ENCODE measurements at regions not wholly inside any gene's neighbourhood (a gene's known extent, or its start where the extent isn't known, plus 50 kb on each side); places are given as distances from the start of the nearest gene placed in this dataset.
A peak's percentile ranks its signal among the peaks of the same experiment; 100 is the strongest.

- no peak for DNase-seq
Measured at GRCh38 chr7:11895337-11895736, 63.3 kb upstream of the THSD7A start.

DNA sequence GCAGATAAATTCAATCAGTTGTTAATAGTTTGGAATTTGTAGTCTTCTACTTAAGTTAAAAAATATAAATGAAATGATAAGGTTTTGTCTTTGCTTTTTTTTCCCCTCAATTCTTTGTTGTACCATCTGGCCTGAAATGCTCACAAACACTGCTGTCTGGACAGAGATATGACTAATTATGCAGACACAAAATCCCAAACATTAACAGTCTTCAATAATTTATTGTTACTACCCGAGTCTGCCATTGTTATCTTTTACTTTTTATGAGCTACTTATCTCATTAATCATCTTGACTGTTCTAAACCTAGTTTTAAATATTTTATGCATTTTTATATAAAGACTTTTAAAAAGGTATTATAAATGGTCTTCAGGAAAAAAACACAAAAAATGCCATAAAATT, 64.7 kb upstream of the THSD7A start:
- no peak for DNase-seq

GRCh38 chr7:11899247-11899646, 67.2 kb upstream of the THSD7A start:
- DNase-seq: no peak

DNA sequence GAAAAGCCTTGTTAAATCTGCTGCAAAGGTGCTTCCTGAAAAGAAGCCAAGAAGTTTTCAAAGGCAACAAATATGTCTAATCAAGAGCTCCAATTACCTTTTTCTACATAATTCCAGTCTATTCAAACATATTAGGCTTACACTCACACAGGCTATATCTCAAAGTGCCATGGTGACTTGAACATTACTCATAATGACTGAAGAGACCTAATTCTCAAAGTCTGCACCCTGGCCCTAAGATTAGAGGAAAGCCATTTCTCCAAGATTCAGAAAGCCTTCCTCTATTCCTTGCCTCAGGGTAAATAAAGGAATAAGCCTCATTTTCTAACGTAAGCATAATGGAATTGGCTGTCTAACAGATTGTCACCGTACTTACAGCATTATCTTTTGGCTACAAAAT, 78.3 kb upstream of the THSD7A start:
- no peak for DNase-seq

- DNase-seq: no peak
Measured at GRCh38 chr7:11911900-11912299, 79.9 kb upstream of the THSD7A start.

DNA sequence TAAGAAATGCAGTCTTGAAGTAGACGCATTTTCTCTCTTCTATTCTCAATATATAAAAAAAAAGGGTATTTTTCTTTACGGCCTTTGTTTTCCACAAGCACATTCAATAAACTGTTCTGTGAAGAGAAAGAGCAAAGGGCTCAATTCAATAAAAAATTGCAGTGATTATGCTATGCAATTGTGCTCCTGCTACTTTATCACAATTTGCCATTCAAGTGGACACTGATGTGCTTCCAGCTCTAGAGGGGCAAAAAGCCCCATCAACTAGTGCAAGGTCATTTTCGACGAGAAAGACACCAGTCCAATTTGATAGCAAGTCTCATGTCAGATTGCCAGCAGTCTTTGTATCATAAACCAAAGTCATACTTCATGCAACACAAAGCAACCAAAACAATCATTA, 82.6 kb upstream of the THSD7A start:
- no peak for DNase-seq

GRCh38 chr7:11923376-11923930, 91.5 kb upstream of the THSD7A start:
- DNase-seq: no peak

DNA sequence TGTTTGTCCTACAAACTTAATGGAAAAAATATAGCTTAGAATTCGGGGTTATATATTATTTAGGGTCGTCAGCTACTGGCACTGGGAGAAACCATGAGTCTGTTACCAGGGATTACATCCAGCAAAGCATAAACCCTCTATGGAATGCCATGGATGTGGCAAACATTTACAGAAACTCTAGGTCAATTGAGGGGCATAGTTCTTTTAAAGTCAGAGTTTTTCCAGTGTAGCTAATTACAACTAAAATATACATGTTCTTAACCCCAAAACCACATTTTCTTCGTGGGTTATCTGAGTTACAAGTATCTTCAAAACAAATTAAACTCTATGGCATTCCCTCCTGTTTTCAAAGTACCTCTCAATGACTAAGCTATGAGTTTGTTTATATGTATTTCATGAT, 99.3 kb upstream of the THSD7A start:
- DNase-seq: no peak

GRCh38 chr7:11934796-11935195, 102.8 kb upstream of the THSD7A start:
- no peak for DNase-seq

GRCh38 chr7:11935905-11936304, 103.9 kb upstream of the THSD7A start:
- DNase-seq: peak; percentile 5

DNA sequence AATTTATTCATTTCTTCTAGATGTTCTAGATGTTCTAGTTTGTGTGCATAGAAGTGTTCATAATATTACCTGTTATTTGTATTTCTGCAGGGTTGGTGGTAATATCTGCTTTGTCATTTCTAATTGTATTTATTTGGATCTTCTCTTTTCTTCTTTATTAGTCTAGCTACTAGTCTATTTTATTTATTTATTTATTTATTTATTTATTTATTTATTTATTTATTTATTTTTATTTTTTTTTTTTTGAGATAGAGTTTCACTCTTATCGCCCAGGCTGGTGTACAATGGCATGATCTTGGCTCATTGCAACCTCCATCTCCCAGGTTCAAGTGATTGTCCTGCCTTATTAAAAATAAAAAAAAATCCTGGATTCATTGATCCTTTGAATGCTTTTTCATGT, 114.8 kb upstream of the THSD7A start:
- no peak for DNase-seq

DNA sequence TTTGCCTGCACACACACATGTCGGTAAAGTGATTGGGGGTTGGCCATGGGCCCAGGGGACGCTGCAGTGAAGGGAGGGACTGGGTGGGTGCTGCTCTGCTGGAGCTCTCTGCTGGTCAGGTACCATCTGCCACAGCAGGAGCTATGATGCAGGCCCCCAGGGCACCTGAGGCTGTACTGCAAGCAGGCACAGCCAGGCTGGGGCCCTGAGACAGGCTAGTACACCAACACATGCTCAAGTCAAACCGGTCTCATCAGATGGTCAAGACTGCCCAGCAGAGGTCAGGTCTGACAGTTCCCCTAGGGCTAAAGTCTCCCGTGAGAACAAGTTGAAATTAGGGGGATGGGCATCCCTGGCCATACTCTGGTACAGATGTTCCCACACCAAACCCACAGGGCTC, 118.3 kb upstream of the THSD7A start:
- no peak for DNase-seq

GRCh38 chr7:11950942-11951341, 118.9 kb upstream of the THSD7A start:
- no peak for DNase-seq

DNA sequence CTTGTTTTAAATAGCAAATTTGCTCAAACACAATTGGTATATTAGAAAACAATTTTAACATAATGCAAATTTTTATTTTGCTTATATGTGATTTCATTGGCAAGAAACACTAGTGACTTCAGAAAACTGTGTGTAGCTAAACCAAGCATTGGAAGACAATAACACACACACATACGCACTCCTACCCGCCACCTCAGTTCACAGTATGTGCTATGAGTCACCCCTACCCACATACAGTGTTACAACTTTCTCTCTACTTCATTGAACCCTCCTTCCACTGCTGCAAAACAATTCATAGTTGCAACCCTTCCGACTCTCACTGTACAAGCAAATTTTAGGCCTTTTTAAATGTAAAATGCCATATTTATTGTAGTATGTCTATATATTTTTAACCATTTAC, 119.9 kb upstream of the THSD7A start:
- DNase-seq: no peak

DNA sequence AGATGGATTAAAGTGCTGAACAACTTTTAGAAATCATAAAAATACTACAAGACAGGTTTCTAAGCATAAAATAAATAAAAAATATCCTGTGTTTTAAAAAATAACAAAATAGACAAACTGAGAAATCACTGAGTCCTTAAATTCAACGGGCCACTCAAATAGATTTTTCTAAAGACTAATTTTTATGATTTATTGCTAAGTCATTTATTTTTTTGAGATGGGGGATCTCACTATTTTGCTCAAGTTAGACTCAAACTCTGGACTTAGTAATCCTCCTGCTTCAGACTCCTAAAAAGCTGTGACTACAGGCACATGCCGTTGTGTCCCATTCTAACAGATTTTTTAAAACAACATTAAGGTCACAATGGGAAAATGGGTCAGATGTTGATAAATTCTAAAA, 121.0 kb upstream of the THSD7A start:
- DNase-seq: no peak

- DNase-seq: no peak
Measured at GRCh38 chr7:11956991-11957390, 125.0 kb upstream of the THSD7A start.

DNA sequence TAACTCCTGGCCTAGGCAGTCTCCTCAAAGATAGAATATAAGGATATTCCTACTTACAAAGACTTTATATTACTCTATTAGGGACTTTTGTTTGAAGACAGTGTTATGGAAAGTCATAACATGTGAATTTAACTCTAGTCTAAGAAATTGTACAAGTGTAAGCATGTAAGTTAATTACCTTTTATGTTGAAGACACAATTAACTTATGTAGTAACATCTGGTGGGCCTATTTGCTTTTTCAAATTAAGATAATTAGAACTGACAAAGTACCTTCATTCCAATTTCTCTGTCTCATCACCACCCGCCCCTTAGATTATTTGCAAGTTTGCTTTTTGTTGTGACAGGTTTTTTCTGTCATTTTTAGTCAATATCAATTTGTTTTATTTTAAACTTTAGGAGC, 126.0 kb upstream of the THSD7A start:
- no peak for DNase-seq

GRCh38 chr7:11959121-11959520, 127.1 kb upstream of the THSD7A start:
- no peak for DNase-seq

GRCh38 chr7:11960621-11961020, 128.6 kb upstream of the THSD7A start:
- no peak for DNase-seq

DNA sequence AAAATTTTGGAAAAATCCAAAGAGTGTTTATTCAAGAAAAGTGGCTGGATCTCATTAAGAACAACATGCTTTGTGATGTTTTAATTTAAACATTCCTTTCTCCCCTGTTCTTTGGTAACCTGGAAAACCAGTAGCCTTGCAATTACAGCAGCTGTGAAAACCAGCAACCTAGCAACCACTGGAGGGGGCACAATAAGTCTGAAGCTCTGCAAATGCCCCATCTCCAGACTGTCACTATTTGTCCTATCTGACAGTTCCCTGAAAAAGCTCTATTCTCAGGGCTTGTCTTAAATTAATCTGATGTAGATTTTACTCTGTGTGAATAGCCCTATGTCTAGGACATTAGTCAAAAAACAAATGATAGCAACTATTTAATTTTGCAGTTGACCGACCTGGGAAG, 137.6 kb upstream of the THSD7A start:
- no peak for DNase-seq

DNA sequence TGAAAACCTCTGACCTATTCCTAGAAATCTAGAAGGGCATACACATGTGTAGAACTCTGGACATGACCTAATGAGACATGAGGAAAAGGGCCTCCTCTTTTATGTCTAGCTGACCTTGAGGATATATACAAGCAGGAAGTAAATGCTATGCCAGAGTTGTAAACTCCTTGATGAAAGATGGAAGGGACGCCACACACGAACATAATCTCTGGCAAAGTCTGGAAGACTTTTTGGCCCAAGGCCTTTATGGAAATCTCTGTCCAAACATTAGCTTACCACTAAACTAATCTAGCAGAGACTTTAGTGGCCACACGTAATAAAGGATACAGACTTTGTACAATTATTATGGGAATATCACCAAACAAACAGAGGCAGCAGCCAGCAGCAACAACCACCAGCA, 138.1 kb upstream of the THSD7A start:
- DNase-seq: no peak

DNA sequence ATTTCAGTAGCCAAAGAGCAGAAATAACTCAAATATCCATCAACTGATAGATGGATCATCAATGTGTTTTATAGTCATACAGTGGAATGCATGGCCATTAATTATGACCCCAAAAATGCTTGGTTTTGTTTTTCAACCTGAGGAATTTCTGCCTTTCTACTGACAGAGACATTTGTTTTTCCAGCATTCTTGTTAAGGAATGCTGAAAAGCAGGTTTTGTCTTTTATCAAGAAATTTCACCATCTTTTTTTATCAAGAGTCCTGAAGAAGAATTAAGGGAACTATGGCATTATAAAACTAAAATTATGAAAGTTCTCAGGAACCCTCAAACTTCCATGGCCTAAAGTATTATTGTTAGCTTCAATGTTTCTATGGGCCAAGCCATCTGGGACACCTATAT, 153.4 kb upstream of the THSD7A start:
- no peak for DNase-seq

DNA sequence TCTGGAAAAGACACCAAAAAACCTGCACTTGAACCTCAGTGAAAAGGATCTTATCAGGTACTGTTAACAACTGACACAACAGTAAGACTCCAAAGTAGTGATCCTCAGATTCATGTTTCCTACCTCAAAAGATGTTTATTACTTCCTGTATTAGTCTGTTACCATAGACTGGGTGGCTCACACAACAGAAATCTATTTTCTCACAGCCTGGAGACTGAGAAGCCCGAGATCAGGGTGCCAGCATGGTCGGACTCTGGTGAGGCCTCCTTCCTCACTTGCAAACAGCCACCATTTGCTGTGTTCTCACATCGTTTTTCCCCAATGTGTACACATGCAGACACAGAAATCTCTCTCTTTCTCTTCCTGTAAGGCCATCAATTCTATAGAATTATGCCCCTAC, 154.0 kb upstream of the THSD7A start:
- no peak for DNase-seq

- DNase-seq: no peak
Measured at GRCh38 chr7:11988186-11988585, 156.2 kb upstream of the THSD7A start.

GRCh38 chr7:12002428-12002827, 170.4 kb upstream of the THSD7A start:
- DNase-seq: no peak
